ENCODE measurements at regions not wholly inside any gene's neighbourhood (a gene's known extent, or its start where the extent isn't known, plus 50 kb on each side); places are given as distances from the start of the nearest gene placed in this dataset.

GRCh38 chr10:4353059-4353655 lies 472.9 kb upstream of the AKR1E2 start:
- H3K4me3 Mint-ChIP-seq = no peak overlapping the region
- peaks cover 3% of the 10 kb centered on the region for H3K36me3 Mint-ChIP-seq
- peaks cover 9% of the 10 kb centered on the region for H3K27me3 Mint-ChIP-seq
- H3K4me1 Mint-ChIP-seq = no peaks in the 10 kb centered on the region
- no peak for ATAC-seq (ENCODE audit: low read depth)
- no peak for DNase-seq (ENCODE audit: low spot score in 2 of 2)
- H3K27ac Mint-ChIP-seq = no peak overlapping the region
- no peaks in the 10 kb centered on the region for H3K9me3 Mint-ChIP-seq

GRCh38 chr10:4352414-4352961 lies 473.5 kb upstream of the AKR1E2 start:
- H3K9me3 Mint-ChIP-seq = no peaks in the 10 kb centered on the region
- no peak overlapping the region for H3K4me3 Mint-ChIP-seq
- DNase-seq (ENCODE audit: low spot score in 2 of 2) (no peak), ATAC-seq (ENCODE audit: low read depth) (no peak)
- no peaks in the 10 kb centered on the region for H3K4me1 Mint-ChIP-seq
- H3K36me3 Mint-ChIP-seq = peaks cover 3% of the 10 kb centered on the region
- H3K27me3 Mint-ChIP-seq = peaks cover 9% of the 10 kb centered on the region
- H3K27ac Mint-ChIP-seq = no peak overlapping the region

- Mint-ChIP-seq H3K4me1 (no peaks in the 10 kb centered on the region), H3K4me3 (no peak overlapping the region), H3K36me3 (peaks cover 3% of the 10 kb centered on the region), H3K27ac (no peak overlapping the region), H3K27me3 (peaks cover 9% of the 10 kb centered on the region), H3K9me3 (no peaks in the 10 kb centered on the region)
- DNase-seq (ENCODE audit: low spot score in 2 of 2) = no peak
- no peak for ATAC-seq (ENCODE audit: low read depth)
Measured at GRCh38 chr10:4351723-4352413, 474.1 kb upstream of the AKR1E2 start.

- ATAC-seq (ENCODE audit: low read depth) (no peak), DNase-seq (ENCODE audit: low spot score in 2 of 2) (no peak)
- Mint-ChIP-seq H3K4me3 (no peak overlapping the region), H3K36me3 (no peaks in the 10 kb centered on the region), H3K9me3 (peaks cover 7% of the 10 kb centered on the region), H3K4me1 (no peaks in the 10 kb centered on the region), H3K27ac (no peak overlapping the region), H3K27me3 (peaks cover 8% of the 10 kb centered on the region)
Measured at GRCh38 chr10:4347397-4347796, 478.6 kb upstream of the AKR1E2 start.

- peaks cover 2% of the 10 kb centered on the region for H3K36me3 Mint-ChIP-seq
- no peak overlapping the region for H3K4me3 Mint-ChIP-seq
- no peaks in the 10 kb centered on the region for H3K4me1 Mint-ChIP-seq
- no peak for ATAC-seq (ENCODE audit: low read depth)
- DNase-seq (ENCODE audit: low spot score in 2 of 2) = no peak
- H3K27ac Mint-ChIP-seq = no peak overlapping the region
- peaks cover 14% of the 10 kb centered on the region for H3K27me3 Mint-ChIP-seq
- peaks cover 11% of the 10 kb centered on the region for H3K9me3 Mint-ChIP-seq
Measured at GRCh38 chr10:4345877-4346646, 479.9 kb upstream of the AKR1E2 start.

- ATAC-seq (ENCODE audit: low read depth) = no peak
- DNase-seq (ENCODE audit: low spot score in 2 of 2) = no peak
- Mint-ChIP-seq H3K36me3 (peaks cover 5% of the 10 kb centered on the region), H3K9me3 (peaks cover 15% of the 10 kb centered on the region), H3K27me3 (peaks cover 16% of the 10 kb centered on the region), H3K4me3 (no peak overlapping the region), H3K4me1 (no peaks in the 10 kb centered on the region), H3K27ac (no peak overlapping the region)
Measured at GRCh38 chr10:4344492-4344994, 481.5 kb upstream of the AKR1E2 start.

- H3K9me3 Mint-ChIP-seq = peaks cover 15% of the 10 kb centered on the region
- no peak for ATAC-seq (ENCODE audit: low read depth)
- DNase-seq (ENCODE audit: low spot score in 2 of 2) = no peak
- H3K36me3 Mint-ChIP-seq = peaks cover 5% of the 10 kb centered on the region
- no peak overlapping the region for H3K27ac Mint-ChIP-seq
- no peaks in the 10 kb centered on the region for H3K4me1 Mint-ChIP-seq
- H3K4me3 Mint-ChIP-seq = no peak overlapping the region
- H3K27me3 Mint-ChIP-seq = peaks cover 15% of the 10 kb centered on the region
Measured at GRCh38 chr10:4343873-4344272, 482.1 kb upstream of the AKR1E2 start.

- Mint-ChIP-seq H3K27me3 (peaks cover 15% of the 10 kb centered on the region), H3K36me3 (peaks cover 5% of the 10 kb centered on the region), H3K27ac (no peak overlapping the region), H3K9me3 (peaks cover 15% of the 10 kb centered on the region), H3K4me3 (no peak overlapping the region), H3K4me1 (no peaks in the 10 kb centered on the region)
- ATAC-seq (ENCODE audit: low read depth) (no peak), DNase-seq (ENCODE audit: low spot score in 2 of 2) (no peak)
Measured at GRCh38 chr10:4343091-4343490, 482.9 kb upstream of the AKR1E2 start.

GRCh38 chr10:4338768-4339167 lies 487.2 kb upstream of the AKR1E2 start:
- Mint-ChIP-seq H3K27me3 (peaks cover 13% of the 10 kb centered on the region), H3K9me3 (peaks cover 11% of the 10 kb centered on the region), H3K4me1 (no peaks in the 10 kb centered on the region), H3K27ac (no peak overlapping the region), H3K36me3 (peaks cover 5% of the 10 kb centered on the region), H3K4me3 (no peak overlapping the region)
- no peak for DNase-seq (ENCODE audit: low spot score in 2 of 2)
- ATAC-seq (ENCODE audit: low read depth) = no peak

- H3K9me3 Mint-ChIP-seq = peaks cover 8% of the 10 kb centered on the region
- ATAC-seq (ENCODE audit: low read depth) (no peak), DNase-seq (ENCODE audit: low spot score in 2 of 2) (no peak)
- no peak overlapping the region for H3K27ac Mint-ChIP-seq
- peaks cover 10% of the 10 kb centered on the region for H3K27me3 Mint-ChIP-seq
- H3K4me3 Mint-ChIP-seq = no peak overlapping the region
- H3K36me3 Mint-ChIP-seq = peaks cover 5% of the 10 kb centered on the region
- H3K4me1 Mint-ChIP-seq = no peaks in the 10 kb centered on the region
Measured at GRCh38 chr10:4337563-4337962, 488.4 kb upstream of the AKR1E2 start.

- Mint-ChIP-seq H3K4me3 (no peak overlapping the region), H3K27me3 (peaks cover 2% of the 10 kb centered on the region), H3K9me3 (no peaks in the 10 kb centered on the region), H3K4me1 (no peaks in the 10 kb centered on the region), H3K27ac (no peak overlapping the region), H3K36me3 (no peaks in the 10 kb centered on the region)
- no peak for DNase-seq (ENCODE audit: low spot score in 2 of 2)
- ATAC-seq (ENCODE audit: low read depth) = no peak
Measured at GRCh38 chr10:4334871-4335270, 491.1 kb upstream of the AKR1E2 start.

GRCh38 chr10:4334015-4334414 lies 492.0 kb upstream of the AKR1E2 start:
- no peak overlapping the region for H3K27ac Mint-ChIP-seq
- peak in 1 of 2 donors; percentile 46 for DNase-seq (ENCODE audit: low spot score in 2 of 2)
- peak; percentile 48 for ATAC-seq (ENCODE audit: low read depth)
- H3K36me3 Mint-ChIP-seq = no peaks in the 10 kb centered on the region
- no peaks in the 10 kb centered on the region for H3K27me3 Mint-ChIP-seq
- H3K4me3 Mint-ChIP-seq = no peak overlapping the region
- H3K9me3 Mint-ChIP-seq = peaks cover 2% of the 10 kb centered on the region
- H3K4me1 Mint-ChIP-seq = no peaks in the 10 kb centered on the region

- no peak overlapping the region for H3K4me3 Mint-ChIP-seq
- no peak overlapping the region for H3K27ac Mint-ChIP-seq
- peak; percentile 47 for ATAC-seq (ENCODE audit: low read depth)
- peak in 1 of 2 donors; percentile 52 for DNase-seq (ENCODE audit: low spot score in 2 of 2)
- H3K36me3 Mint-ChIP-seq = no peaks in the 10 kb centered on the region
- no peaks in the 10 kb centered on the region for H3K4me1 Mint-ChIP-seq
- peaks cover 2% of the 10 kb centered on the region for H3K9me3 Mint-ChIP-seq
- H3K27me3 Mint-ChIP-seq = no peaks in the 10 kb centered on the region
Measured at GRCh38 chr10:4333459-4333894, 492.5 kb upstream of the AKR1E2 start.

Measured in memory B cell (primary cell).